SK-N-SH (cell line): ENCODE measurements at regions not wholly inside any gene's neighbourhood (a gene's known extent, or its start where the extent isn't known, plus 50 kb on each side); places are given as distances from the start of the nearest gene placed in this dataset.

Source experiments
- CTCF ChIA-PET: fragments of 300-600, 350-600 bp; formaldehyde crosslinking; extraction: SDS; loops from one replicate; lab custom pipeline; 2021; lab: Yijun Ruan, JAX
- POLR2A ChIA-PET: fragments of 350-600 bp; sonication (Branson Sonifier 250); formaldehyde crosslinking; extraction: SDS; loops from one replicate; lab custom pipeline; 2020; ENCODE audit warnings: antibody characterized with exemption, inconsistent platforms; lab: Yijun Ruan, JAX
- DNase-seq: peaks from one replicate; pipeline ENCODE4 v3.0.0; 2012
- H2AFZ ChIP-seq: fragments of 200-600 bp; sonication (generic); 2 replicates; pipeline ENCODE4 v1.8.1; 2016; ENCODE audit warnings: antibody characterized with exemption, mild to moderate bottlenecking, low read depth
- H3F3A ChIP-seq: fragments of 200-600 bp; sonication (generic); replicated peaks from 2 replicates; pipeline ENCODE3; 2016; ENCODE audit warnings: antibody characterized with exemption, mild to moderate bottlenecking; ENCODE audit not compliant: insufficient read depth
- H3K27ac ChIP-seq, 2 experiments: fragments of 200-500 bp in 1 of 2; fragments of 200-600 bp in 1 of 2; sonication (Bioruptor generic) in 1 of 2; sonication (generic), shearing (Covaris generic) in 1 of 2; 2 replicates each; pipeline versions ENCODE4 v1.5.1 to v1.6.1; 2014 to 2016; ENCODE audit warnings: low read depth in 2 of 2, inconsistent platforms in 1 of 2, low read length in 1 of 2, mild to moderate bottlenecking in 1 of 2, mixed read lengths in 1 of 2
- H3K27me3 ChIP-seq: fragments of 200-600 bp; sonication (generic), shearing (Covaris generic); 2 replicates; pipeline ENCODE4 v1.6.1; 2016; ENCODE audit warnings: mixed run types; ENCODE audit not compliant: insufficient read depth
- H3K36me3 ChIP-seq, 2 experiments: fragments of 200-500 bp in 1 of 2; fragments of 200-600 bp in 1 of 2; sonication (Bioruptor generic) in 1 of 2; sonication (generic) in 1 of 2; replicated peaks in 1 of 2; 2 replicates each; pipeline versions ENCODE3 to v1.5.1; 2014 to 2016; ENCODE audit warnings: low read length in 1 of 2, mild to moderate bottlenecking in 1 of 2; ENCODE audit not compliant: insufficient read depth in 2 of 2, control insufficient read depth in 1 of 2
- H3K4me1 ChIP-seq, 2 experiments: fragments of 200-500 bp in 1 of 2; fragments of 200-600 bp in 1 of 2; sonication (Bioruptor generic) in 1 of 2; sonication (generic), shearing (Covaris generic) in 1 of 2; 2 replicates each; pipeline versions ENCODE4 v1.5.1 to v1.6.1; 2014 to 2016; ENCODE audit warnings: low read depth in 1 of 2, low read length in 1 of 2, mixed run types in 1 of 2; ENCODE audit not compliant: insufficient read depth in 2 of 2, control insufficient read depth in 1 of 2
- H3K4me2 ChIP-seq: fragments of 200-600 bp; sonication (generic), shearing (Covaris generic); 2 replicates; pipeline ENCODE4 v1.6.1; 2017; ENCODE audit warnings: mixed run types
- H3K4me3 ChIP-seq, 2 experiments: fragments of 200-500 bp in 1 of 2; fragments of 200-600 bp in 1 of 2; sonication (Bioruptor generic) in 1 of 2; sonication (generic), shearing (Covaris generic) in 1 of 2; 2 replicates each; pipeline versions ENCODE4 v1.5.1 to v1.8.1; 2014 to 2016; ENCODE audit warnings: low read depth in 2 of 2, inconsistent platforms in 1 of 2, low read length in 1 of 2, mild to moderate bottlenecking in 1 of 2, mixed read lengths in 1 of 2, moderate library complexity in 1 of 2
- H3K79me2 ChIP-seq: fragments of 200-600 bp; sonication (generic); 2 replicates; pipeline ENCODE4 v1.8.1; 2017; ENCODE audit warnings: mild to moderate bottlenecking; ENCODE audit not compliant: insufficient read depth
- H3K9ac ChIP-seq: fragments of 200-600 bp; sonication (generic); 2 replicates; pipeline ENCODE4 v1.6.1; 2017; ENCODE audit warnings: mixed run types
- H3K9me2 ChIP-seq: fragments of 200-600 bp; sonication (generic); 2 replicates; pipeline ENCODE4 v1.6.1; 2017; ENCODE audit warnings: mixed run types
- H3K9me3 ChIP-seq: fragments of 200-600 bp; sonication (generic); 2 replicates; pipeline ENCODE4 v1.6.1; 2017; ENCODE audit warnings: mixed run types, mild to moderate bottlenecking, moderate library complexity
- H4K20me1 ChIP-seq: fragments of 200-600 bp; sonication (generic); 2 replicates; pipeline ENCODE4 v1.6.1; 2017; ENCODE audit warnings: mild to moderate bottlenecking, mixed run types; ENCODE audit not compliant: insufficient read depth
- EP300 ChIP-seq, 2 experiments: IDR thresholded peaks; 2 replicates each; pipeline versions ENCODE4 v1.4.0 to v1.6.1; 2012; ENCODE audit warnings: borderline replicate concordance in 1 of 2, low read depth in 1 of 2, low read length in 1 of 2
- EZH2phosphoT487 ChIP-seq: fragments of 200-600 bp; sonication (generic); IDR thresholded peaks from 2 replicates; pipeline ENCODE4 v1.6.1; 2017; ENCODE audit warnings: low read depth, mixed run types, mild to moderate bottlenecking, antibody characterized with exemption, moderate library complexity, borderline replicate concordance
- FOSL2 ChIP-seq: IDR thresholded peaks from 2 replicates; pipeline ENCODE4 v1.4.0; 2012; ENCODE audit warnings: low read depth, mild to moderate bottlenecking, moderate library complexity, borderline replicate concordance
- FOXM1 ChIP-seq: IDR thresholded peaks from 2 replicates; pipeline ENCODE4 v1.4.0; 2012; ENCODE audit warnings: low read depth, mild to moderate bottlenecking
- GATA2 ChIP-seq: sonication (generic); formaldehyde crosslinking; IDR thresholded peaks from 2 replicates; pipeline ENCODE4 v1.5.0; 2020; ENCODE audit warnings: mild to moderate bottlenecking, missing genetic modification reagents
- JUND ChIP-seq: IDR thresholded peaks from 2 replicates; pipeline ENCODE4 v1.4.0; 2012
- MEF2A ChIP-seq: IDR thresholded peaks from 2 replicates; pipeline ENCODE4 v1.4.0; 2012; ENCODE audit warnings: low read depth, borderline replicate concordance
- MXI1 ChIP-seq: IDR thresholded peaks from 2 replicates; pipeline ENCODE4 v1.6.1; 2012; ENCODE audit warnings: mild to moderate bottlenecking, low read depth, low read length, improper control_type of control experiment
- NFIC ChIP-seq: IDR thresholded peaks from 2 replicates; pipeline ENCODE4 v1.4.0; 2012; ENCODE audit warnings: borderline replicate concordance
- NRF1 ChIP-seq: IDR thresholded peaks from 2 replicates; pipeline ENCODE4 v1.6.1; 2012; ENCODE audit warnings: low read depth, mild to moderate bottlenecking, low read length
- POLR2AphosphoS5 ChIP-seq: IDR thresholded peaks from 2 replicates; pipeline ENCODE4 v1.6.1; 2012; ENCODE audit warnings: low read depth, low read length
- RAD21 ChIP-seq: IDR thresholded peaks from 2 replicates; pipeline ENCODE4 v1.6.1; 2012; ENCODE audit warnings: mild to moderate bottlenecking, low read length
- RFX5 ChIP-seq: IDR thresholded peaks from 2 replicates; pipeline ENCODE4 v1.6.1; 2012; ENCODE audit warnings: mild to moderate bottlenecking, improper control_type of control experiment, low read length
- SIN3A ChIP-seq: IDR thresholded peaks from 2 replicates; pipeline ENCODE4 v1.6.1; 2012; ENCODE audit warnings: low read depth, mild to moderate bottlenecking, low read length, moderate library complexity, borderline replicate concordance
- TEAD4 ChIP-seq: IDR thresholded peaks from 2 replicates; pipeline ENCODE4 v1.4.0; 2012; ENCODE audit warnings: mild to moderate bottlenecking, borderline replicate concordance; ENCODE audit not compliant: insufficient read depth
- WGBS: methylation state at CpG from one replicate; pipeline ENCODE4 v1.1.6; 2017; ENCODE audit warnings: low lambda C conversion rate; 5-methylcytosine and 5-hydroxymethylcytosine counted together
- TF ChIP-seq, protein P1 (sequence below): IDR thresholded peaks from 2 replicates; pipeline ENCODE4 v1.6.1; 2012; ENCODE audit warnings: mild to moderate bottlenecking, low read depth, low read length, moderate library complexity
- TF ChIP-seq, protein P2 (sequence below): IDR thresholded peaks from 2 replicates; pipeline ENCODE4 v1.4.0; 2012; ENCODE audit warnings: low read depth, borderline replicate concordance
- TF ChIP-seq, protein P3 (sequence below): fragments of 150-350 bp; IDR thresholded peaks from 2 replicates; pipeline ENCODE4 v1.6.1; 2016; ENCODE audit warnings: mild to moderate bottlenecking, low read depth, low read length

DNA sequence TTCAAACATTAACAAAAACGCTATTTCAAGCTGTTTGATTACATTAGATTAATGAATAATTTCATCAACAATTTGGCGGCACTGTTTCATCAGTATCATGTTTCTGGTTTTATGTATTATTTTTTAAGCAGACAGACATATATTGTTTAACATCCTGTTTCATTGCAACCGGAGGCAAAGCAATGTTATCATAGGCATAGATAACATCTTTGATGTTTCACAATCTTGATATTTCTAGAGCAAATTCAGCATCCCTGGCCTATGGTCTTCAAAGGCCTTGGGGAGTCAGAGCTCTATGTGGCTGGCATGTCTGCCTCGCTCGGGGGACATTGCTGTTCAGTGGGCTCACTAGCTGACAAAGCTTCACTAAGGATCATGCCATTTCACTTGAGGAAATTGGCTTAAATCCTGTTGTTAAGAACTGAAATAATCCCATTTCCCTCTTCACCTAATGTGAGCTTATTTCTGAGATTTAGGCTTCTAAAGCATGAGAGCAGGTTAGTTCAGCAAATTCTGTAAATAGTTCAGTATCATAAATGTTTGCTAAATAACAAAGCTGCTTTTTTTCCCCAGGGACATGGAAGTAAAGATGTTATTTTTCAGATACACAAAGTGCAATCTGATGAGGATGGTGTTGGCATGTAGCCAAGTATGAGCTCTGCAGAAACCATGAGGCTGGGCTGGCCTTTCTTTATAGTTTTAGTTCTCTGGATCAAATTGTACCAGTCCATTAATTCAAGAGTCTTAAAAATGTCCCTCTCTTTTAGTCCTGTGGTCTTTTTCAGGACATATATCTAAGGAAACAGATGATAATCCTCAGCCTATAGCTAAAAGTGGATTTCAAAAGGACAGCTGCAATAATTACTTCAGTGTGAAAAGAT, 941.4 kb downstream of the PLOD2 start:
- Histone ChIP-seq H3K9me3 (no peaks in the 10 kb centered on the region), H3K27ac (no peak overlapping the region), H3K4me1 (no peaks in the 10 kb centered on the region), H3K4me2 (no peak overlapping the region), H3K4me3 (no peak overlapping the region), H3K36me3 (no peaks in the 10 kb centered on the region), H3K9me2 (no peaks in the 10 kb centered on the region), H3K79me2 (no peaks in the 10 kb centered on the region), H3F3A (no peaks in the 10 kb centered on the region), H2AFZ (no peak overlapping the region), H3K9ac (no peak overlapping the region), H4K20me1 (no peaks in the 10 kb centered on the region), H3K27me3 (no peaks in the 10 kb centered on the region)
- WGBS = 4% methylated on average over 5 of the region's 5 CpGs
- DNase-seq = no peak
- ChIA-PET CTCF (no interaction called here), POLR2A (no interaction called here)
- TF ChIP-seq NFIC (0 out of 2 replicates have a peak, but pooled peaks have one; percentile 23), EZH2phosphoT487 (no peak)

DNA sequence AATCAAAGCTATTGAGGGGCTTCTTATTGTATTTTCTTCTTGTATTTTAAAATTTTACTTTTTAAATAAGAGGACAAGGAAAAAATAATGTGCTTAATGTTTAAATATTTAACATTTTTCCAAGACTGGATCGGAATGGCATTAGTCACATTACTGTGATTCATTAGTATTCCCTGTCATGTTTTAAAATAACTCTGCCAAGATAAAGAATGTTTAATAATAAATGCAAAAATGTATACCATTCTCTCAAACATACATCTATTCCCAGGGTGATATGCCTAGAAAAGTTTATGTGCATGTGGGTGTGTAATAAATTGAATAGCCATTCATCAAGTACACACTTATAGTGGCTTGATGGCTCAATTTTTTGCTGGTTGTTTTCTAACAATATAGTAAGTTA, 936.1 kb downstream of the PLOD2 start:
- Histone ChIP-seq H3K79me2 (no peaks in the 10 kb centered on the region), H3K27ac (no peak overlapping the region), H3F3A (no peaks in the 10 kb centered on the region), H3K9me3 (no peaks in the 10 kb centered on the region), H4K20me1 (no peaks in the 10 kb centered on the region), H3K9ac (no peak overlapping the region), H3K27me3 (no peaks in the 10 kb centered on the region), H3K4me1 (no peaks in the 10 kb centered on the region), H3K4me3 (no peak overlapping the region), H2AFZ (no peak overlapping the region), H3K36me3 (no peaks in the 10 kb centered on the region), H3K9me2 (no peaks in the 10 kb centered on the region), H3K4me2 (no peak overlapping the region)
- no peak for DNase-seq
- WGBS = 7% methylated on average over 1 of the region's 1 CpG
- ChIA-PET CTCF (no interaction called here), POLR2A (no interaction called here)
- no peak for TF ChIP-seq MEF2A
- TF ChIP-seq, protein P1, sequence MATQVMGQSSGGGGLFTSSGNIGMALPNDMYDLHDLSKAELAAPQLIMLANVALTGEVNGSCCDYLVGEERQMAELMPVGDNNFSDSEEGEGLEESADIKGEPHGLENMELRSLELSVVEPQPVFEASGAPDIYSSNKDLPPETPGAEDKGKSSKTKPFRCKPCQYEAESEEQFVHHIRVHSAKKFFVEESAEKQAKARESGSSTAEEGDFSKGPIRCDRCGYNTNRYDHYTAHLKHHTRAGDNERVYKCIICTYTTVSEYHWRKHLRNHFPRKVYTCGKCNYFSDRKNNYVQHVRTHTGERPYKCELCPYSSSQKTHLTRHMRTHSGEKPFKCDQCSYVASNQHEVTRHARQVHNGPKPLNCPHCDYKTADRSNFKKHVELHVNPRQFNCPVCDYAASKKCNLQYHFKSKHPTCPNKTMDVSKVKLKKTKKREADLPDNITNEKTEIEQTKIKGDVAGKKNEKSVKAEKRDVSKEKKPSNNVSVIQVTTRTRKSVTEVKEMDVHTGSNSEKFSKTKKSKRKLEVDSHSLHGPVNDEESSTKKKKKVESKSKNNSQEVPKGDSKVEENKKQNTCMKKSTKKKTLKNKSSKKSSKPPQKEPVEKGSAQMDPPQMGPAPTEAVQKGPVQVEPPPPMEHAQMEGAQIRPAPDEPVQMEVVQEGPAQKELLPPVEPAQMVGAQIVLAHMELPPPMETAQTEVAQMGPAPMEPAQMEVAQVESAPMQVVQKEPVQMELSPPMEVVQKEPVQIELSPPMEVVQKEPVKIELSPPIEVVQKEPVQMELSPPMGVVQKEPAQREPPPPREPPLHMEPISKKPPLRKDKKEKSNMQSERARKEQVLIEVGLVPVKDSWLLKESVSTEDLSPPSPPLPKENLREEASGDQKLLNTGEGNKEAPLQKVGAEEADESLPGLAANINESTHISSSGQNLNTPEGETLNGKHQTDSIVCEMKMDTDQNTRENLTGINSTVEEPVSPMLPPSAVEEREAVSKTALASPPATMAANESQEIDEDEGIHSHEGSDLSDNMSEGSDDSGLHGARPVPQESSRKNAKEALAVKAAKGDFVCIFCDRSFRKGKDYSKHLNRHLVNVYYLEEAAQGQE = no peak
- TF ChIP-seq FOXM1 = no peak
- TF ChIP-seq GATA2 (CRISPR knock-in tag) = no peak
- no peak for TF ChIP-seq RAD21
- TF ChIP-seq NRF1 = no peak
- TF ChIP-seq SIN3A = no peak
- TF ChIP-seq POLR2AphosphoS5 = no peak
- no peak for TF ChIP-seq EP300 (IDR thresholded peaks at IDR 0.05; ENCODE audit: borderline replicate concordance in 1 of 2, low read depth in 1 of 2, low read length in 1 of 2)
- TF ChIP-seq, protein P2, sequence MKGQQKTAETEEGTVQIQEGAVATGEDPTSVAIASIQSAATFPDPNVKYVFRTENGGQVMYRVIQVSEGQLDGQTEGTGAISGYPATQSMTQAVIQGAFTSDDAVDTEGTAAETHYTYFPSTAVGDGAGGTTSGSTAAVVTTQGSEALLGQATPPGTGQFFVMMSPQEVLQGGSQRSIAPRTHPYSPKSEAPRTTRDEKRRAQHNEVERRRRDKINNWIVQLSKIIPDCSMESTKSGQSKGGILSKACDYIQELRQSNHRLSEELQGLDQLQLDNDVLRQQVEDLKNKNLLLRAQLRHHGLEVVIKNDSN = no peak
- no peak for TF ChIP-seq MXI1
- no peak for TF ChIP-seq RFX5
- TF ChIP-seq FOSL2 = no peak
- no peak for TF ChIP-seq NFIC
- TF ChIP-seq TEAD4 = no peak
- no peak for TF ChIP-seq JUND
- TF ChIP-seq, protein P3, sequence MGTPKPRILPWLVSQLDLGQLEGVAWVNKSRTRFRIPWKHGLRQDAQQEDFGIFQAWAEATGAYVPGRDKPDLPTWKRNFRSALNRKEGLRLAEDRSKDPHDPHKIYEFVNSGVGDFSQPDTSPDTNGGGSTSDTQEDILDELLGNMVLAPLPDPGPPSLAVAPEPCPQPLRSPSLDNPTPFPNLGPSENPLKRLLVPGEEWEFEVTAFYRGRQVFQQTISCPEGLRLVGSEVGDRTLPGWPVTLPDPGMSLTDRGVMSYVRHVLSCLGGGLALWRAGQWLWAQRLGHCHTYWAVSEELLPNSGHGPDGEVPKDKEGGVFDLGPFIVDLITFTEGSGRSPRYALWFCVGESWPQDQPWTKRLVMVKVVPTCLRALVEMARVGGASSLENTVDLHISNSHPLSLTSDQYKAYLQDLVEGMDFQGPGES = no peak
